Mucosa of descending colon (tissue), 3 donors: ENCODE measurements at regions not wholly inside any gene's neighbourhood (a gene's known extent, or its start where the extent isn't known, plus 50 kb on each side); places are given as distances from the start of the nearest gene placed in this dataset.

Experiments
- ATAC-seq: fragments of 200-7000 bp; cut with Tn5 transposase; one replicate; pipeline ENCODE4 v1.9.1; 2020; ENCODE audit warnings: mild to moderate bottlenecking, moderate library complexity
- DNase-seq, 3 donors: peaks; one replicate each; pipeline ENCODE4 v3.0.0-alpha.2; 2020
- H3K36me3 ChIP-seq: fragments of 200-600 bp; one replicate; pipeline ENCODE4 v1.8.0; 2021; ENCODE audit warnings: low read depth, mild to moderate bottlenecking
- H3K4me1 ChIP-seq: fragments of 200-600 bp; one replicate; pipeline ENCODE4 v1.8.0; 2021; ENCODE audit warnings: low read depth, mild to moderate bottlenecking
- H3K4me3 ChIP-seq: fragments of 200-600 bp; one replicate; pipeline ENCODE4 v1.8.0; 2021; ENCODE audit warnings: mild to moderate bottlenecking
- H3K9me3 ChIP-seq: fragments of 200-600 bp; one replicate; pipeline ENCODE4 v1.8.0; 2021; ENCODE audit warnings: mild to moderate bottlenecking
- CTCF ChIP-seq: fragments of 200-600 bp; IDR thresholded peaks from one replicate; pipeline ENCODE4 v1.8.0; 2022; ENCODE audit warnings: antibody characterized with exemption, mild to moderate bottlenecking
- intact Hi-C, 2 donors: fragments of 100-400 bp; cut with DNase I in 1 of 2; cut with micrococcal nuclease in 1 of 2; formaldehyde crosslinking; loops; one replicate each; pipeline versions ENCODE4 v1.11.0 to v1.11.1; 2022; cut with DNase I, micrococcal nuclease
- donor health status: DM: no; HTN: no; CAD: no; lungs with moderate emphysema.
- donor health status: DM: no; HTN: no; CAD: no.
- donor health status: DM: no; HTN: yes; CAD: no.

- no peak overlapping the region for H3K4me3 ChIP-seq
- no peaks in the 10 kb centered on the region for H3K9me3 ChIP-seq
- no peak for TF ChIP-seq CTCF
- ATAC-seq: no peak
- intact Hi-C loops: no loop called here
- H3K36me3 ChIP-seq: no peaks in the 10 kb centered on the region
- H3K4me1 ChIP-seq: no peaks in the 10 kb centered on the region
- no peak for DNase-seq
These were observed 515.0 kb downstream of the TMEM182 start for GRCh38 chr2:103276869-103277268.

GRCh38 chr2:103284750-103285149 lies 522.9 kb downstream of the TMEM182 start:
- Histone ChIP-seq H3K4me3 (no peak overlapping the region), H3K4me1 (no peaks in the 10 kb centered on the region), H3K9me3 (no peaks in the 10 kb centered on the region), H3K36me3 (no peaks in the 10 kb centered on the region)
- no peak for TF ChIP-seq CTCF
- ATAC-seq: no peak
- DNase-seq: no peak
- intact Hi-C loops: no loop called here

GRCh38 chr2:103285354-103285753 lies 523.5 kb downstream of the TMEM182 start:
- DNase-seq (no peak), ATAC-seq (no peak)
- Histone ChIP-seq H3K4me3 (no peak overlapping the region), H3K9me3 (no peaks in the 10 kb centered on the region), H3K36me3 (no peaks in the 10 kb centered on the region), H3K4me1 (no peaks in the 10 kb centered on the region)
- intact Hi-C loops: no loop called here
- TF ChIP-seq CTCF: no peak

- Histone ChIP-seq H3K4me3 (no peak overlapping the region), H3K4me1 (no peaks in the 10 kb centered on the region), H3K9me3 (no peaks in the 10 kb centered on the region), H3K36me3 (no peaks in the 10 kb centered on the region)
- intact Hi-C loops: no loop called here
- DNase-seq (no peak), ATAC-seq (no peak)
- TF ChIP-seq CTCF: no peak
These were observed 525.9 kb downstream of the TMEM182 start for GRCh38 chr2:103287746-103288145.

- no peaks in the 10 kb centered on the region for H3K9me3 ChIP-seq
- intact Hi-C loops: no loop called here
- no peak for DNase-seq
- no peak for ATAC-seq
- no peak for TF ChIP-seq CTCF
- H3K4me3 ChIP-seq: no peak overlapping the region
- no peaks in the 10 kb centered on the region for H3K36me3 ChIP-seq
- H3K4me1 ChIP-seq: no peaks in the 10 kb centered on the region
These were observed 526.9 kb downstream of the TMEM182 start for GRCh38 chr2:103288696-103289095.

GRCh38 chr2:103289105-103289725 lies 527.4 kb downstream of the TMEM182 start:
- Histone ChIP-seq H3K4me3 (no peak overlapping the region), H3K9me3 (no peaks in the 10 kb centered on the region), H3K36me3 (no peaks in the 10 kb centered on the region), H3K4me1 (no peaks in the 10 kb centered on the region)
- DNase-seq (no peak), ATAC-seq (no peak)
- TF ChIP-seq CTCF: no peak
- intact Hi-C loops: no loop called here
